ENCODE measurements at regions not wholly inside any gene's neighbourhood (a gene's known extent, or its start where the extent isn't known, plus 50 kb on each side); places are given as distances from the start of the nearest gene placed in this dataset.

GRCh38 chr5:139739150-139739974 lies 56.2 kb upstream of the PSD2 start:
- Histone ChIP-seq H3K79me2 (ENCODE audit: control insufficient read depth, insufficient read depth, low read length) (no peaks in the 10 kb centered on the region), H3K4me3 (replicated peaks in 1 of 3; ENCODE audit: insufficient read depth in 1 of 3, low read depth in 1 of 3, low read length in 3 of 3) (no peak overlapping the region), H3K27me3 (ENCODE audit: control insufficient read depth in 2 of 2, insufficient read depth in 2 of 2, low read length in 2 of 2) (no peaks in the 10 kb centered on the region), H3K4me1 (ENCODE audit: control insufficient read depth, extremely low read depth, insufficient read depth, low read length) (no peaks in the 10 kb centered on the region), H3K4me2 (ENCODE audit: insufficient read depth, low read length) (no peak overlapping the region), H3K9me3 (replicated peaks; ENCODE audit: control insufficient read depth, insufficient read depth, low read length) (no peaks in the 10 kb centered on the region), H3K36me3 (ENCODE audit: control insufficient read depth in 2 of 2, extremely low read depth in 1 of 2, insufficient read depth in 2 of 2, low read length in 2 of 2) (no peaks in the 10 kb centered on the region), H2AFZ (ENCODE audit: low read depth, low read length) (no peak overlapping the region), H3K9ac (replicated peaks; ENCODE audit: extremely low read depth, insufficient read depth, low read length) (no peak overlapping the region), H3K27ac (ENCODE audit: insufficient read depth, low read depth, low read length) (no peak overlapping the region), H4K20me1 (replicated peaks; ENCODE audit: control insufficient read depth, extremely low read depth, insufficient read depth, low read length) (no peaks in the 10 kb centered on the region), H3K9me1 (replicated peaks; ENCODE audit: control insufficient read depth, extremely low read depth, insufficient read depth, low read length) (no peaks in the 10 kb centered on the region)
- intact Hi-C loops (cut with micrococcal nuclease) (no loop called here), dilution Hi-C loops (cut with MboI; ENCODE audit: extremely low pct_ligation_motif_present, low sequenced_read_pairs) (no loop called here)
- FAIRE-seq, result no peak
- ChIA-PET POLR2A (no interaction called here), CTCF (interaction anchor here (1.0 to 2.0 kb wide), 2 partner anchors 8 to 14 kb away, joined by 3 to 8 read pairs; no protein-coding TSS in a partner anchor)
- no peak for TF ChIP-seq MYC (IDR thresholded peaks at IDR 0.05; ENCODE audit: low read depth, low read length)
- TF ChIP-seq JUN (IDR thresholded peaks at IDR 0.05; ENCODE audit: borderline replicate concordance, insufficient read depth, insufficient read length, low read depth), result no peak
- TF ChIP-seq POLR2AphosphoS5 (IDR thresholded peaks at IDR 0.05; ENCODE audit: insufficient read depth, low read depth, low read length), result no peak
- TF ChIP-seq POLR2A (IDR thresholded peaks at IDR 0.05; ENCODE audit: low read depth, low read length), result no peak
- no peak for TF ChIP-seq FOS (IDR thresholded peaks at IDR 0.05; ENCODE audit: borderline replicate concordance, insufficient read depth, low read length)
- TF ChIP-seq MAX (IDR thresholded peaks at IDR 0.05; ENCODE audit: insufficient read depth, insufficient read length), result no peak
- TF ChIP-seq CTCF (IDR thresholded peaks at IDR 0.05; ENCODE audit: extremely low read depth in 1 of 2, insufficient read depth in 1 of 2, low read depth in 1 of 2, low read length in 2 of 2), result no peak
- no peak for TF ChIP-seq GATA2 (IDR thresholded peaks at IDR 0.05; ENCODE audit: insufficient read depth, insufficient read length, low read depth, low read length)
- no peak for TF ChIP-seq EZH2 (IDR thresholded peaks at IDR 0.05; ENCODE audit: borderline replicate concordance, low read depth, low read length, severe bottlenecking)
- no TSS peak for BruUV-seq (replicated peaks)
- DNase-seq (ENCODE audit: low read depth, low spot score), result no peak
